Vagina (tissue), 2 donors: ENCODE measurements at regions not wholly inside any gene's neighbourhood (a gene's known extent, or its start where the extent isn't known, plus 50 kb on each side); places are given as distances from the start of the nearest gene placed in this dataset.
"Not testable (repeated sequence)": the region's sequence is repeated elsewhere in the genome, so short reads cannot be mapped to it uniquely, and the experiment has no call there.

Source experiments
- POLR2AphosphoS5 ChIP-seq, 2 donors: sonication (generic); formaldehyde crosslinking; IDR thresholded peaks; one replicate each; pipeline ENCODE4 v1.9.0; 2017; ENCODE audit warnings: antibody characterized with exemption in 2 of 2, mild to moderate bottlenecking in 2 of 2, low read depth in 1 of 2; ENCODE audit not compliant: insufficient read depth in 1 of 2
- TF ChIP-seq, protein P1 (sequence below), 3 experiments: fragments of 450-650 bp in 2 of 3; fragments of 200-600 bp in 1 of 3; sonication (generic) in 1 of 3; IDR thresholded peaks; one replicate each; pipeline ENCODE4 v1.5.1; 2017 to 2019; ENCODE audit warnings: antibody characterized with exemption in 3 of 3, mild to moderate bottlenecking in 2 of 3, moderate library complexity in 2 of 3

DNA sequence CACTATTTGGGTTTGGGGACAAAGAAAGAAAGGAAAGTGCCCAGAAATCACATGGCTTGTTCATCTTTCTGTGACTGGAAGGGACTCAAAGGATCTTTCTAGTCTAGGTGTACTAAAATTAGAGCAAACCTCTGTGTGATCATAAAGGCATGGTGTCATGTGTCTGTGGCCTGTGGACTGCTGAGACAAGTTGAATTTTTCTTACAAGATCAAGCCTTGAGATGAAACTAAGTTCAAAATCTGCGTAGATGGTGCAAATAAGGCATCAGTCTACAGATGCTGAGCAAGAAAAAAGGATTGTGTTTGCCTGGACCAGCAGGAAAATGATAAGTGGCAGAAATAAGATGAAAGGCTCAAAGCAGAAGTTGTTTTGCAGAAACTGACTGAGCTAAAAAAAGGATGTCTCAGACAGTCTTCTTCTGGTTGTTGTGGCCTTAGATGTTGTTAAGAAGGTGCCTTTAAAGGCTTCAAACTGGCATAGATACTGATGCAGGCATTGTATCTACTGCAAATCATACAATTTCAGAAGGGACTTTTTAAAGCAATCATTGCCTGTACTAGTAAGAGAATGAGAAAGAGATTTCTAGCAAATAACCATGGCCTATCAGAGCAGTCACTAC lies 97.2 kb downstream of the KLRB1 start:
- TF ChIP-seq, protein P1, sequence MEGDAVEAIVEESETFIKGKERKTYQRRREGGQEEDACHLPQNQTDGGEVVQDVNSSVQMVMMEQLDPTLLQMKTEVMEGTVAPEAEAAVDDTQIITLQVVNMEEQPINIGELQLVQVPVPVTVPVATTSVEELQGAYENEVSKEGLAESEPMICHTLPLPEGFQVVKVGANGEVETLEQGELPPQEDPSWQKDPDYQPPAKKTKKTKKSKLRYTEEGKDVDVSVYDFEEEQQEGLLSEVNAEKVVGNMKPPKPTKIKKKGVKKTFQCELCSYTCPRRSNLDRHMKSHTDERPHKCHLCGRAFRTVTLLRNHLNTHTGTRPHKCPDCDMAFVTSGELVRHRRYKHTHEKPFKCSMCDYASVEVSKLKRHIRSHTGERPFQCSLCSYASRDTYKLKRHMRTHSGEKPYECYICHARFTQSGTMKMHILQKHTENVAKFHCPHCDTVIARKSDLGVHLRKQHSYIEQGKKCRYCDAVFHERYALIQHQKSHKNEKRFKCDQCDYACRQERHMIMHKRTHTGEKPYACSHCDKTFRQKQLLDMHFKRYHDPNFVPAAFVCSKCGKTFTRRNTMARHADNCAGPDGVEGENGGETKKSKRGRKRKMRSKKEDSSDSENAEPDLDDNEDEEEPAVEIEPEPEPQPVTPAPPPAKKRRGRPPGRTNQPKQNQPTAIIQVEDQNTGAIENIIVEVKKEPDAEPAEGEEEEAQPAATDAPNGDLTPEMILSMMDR (IDR thresholded peaks at IDR 0.05), result not testable (repeated sequence)
- not testable (repeated sequence) for TF ChIP-seq POLR2AphosphoS5 (IDR thresholded peaks at IDR 0.05; ENCODE audit: insufficient read depth in 1 of 2, low read depth in 1 of 2)
